ENCODE measurements at regions not wholly inside any gene's neighbourhood (a gene's known extent, or its start where the extent isn't known, plus 50 kb on each side); places are given as distances from the start of the nearest gene placed in this dataset.

GRCh38 chr12:85549640-85550039 lies 269.6 kb downstream of the ALX1 start:
- H3K27me3 ChIP-seq: no peaks in the 10 kb centered on the region
- no peaks in the 10 kb centered on the region for H3K36me3 ChIP-seq
- intact Hi-C loops (cut with DNase I): no loop called here
- no peak overlapping the region for H3K27ac ChIP-seq
- no peak for DNase-seq
- no peaks in the 10 kb centered on the region for H3K4me1 ChIP-seq
- WGBS, 2 donors: 92 to 96% methylated on average over 2 of the region's 2 CpGs
- no peak overlapping the region for H3K4me3 ChIP-seq (replicated peaks in 1 of 3)
- TF ChIP-seq CTCF (IDR thresholded peaks at IDR 0.05) (no peak), POLR2A (IDR thresholded peaks at IDR 0.05) (no peak)
- H3K9me3 ChIP-seq: no peaks in the 10 kb centered on the region

- TF ChIP-seq CTCF (IDR thresholded peaks at IDR 0.05) (no peak), POLR2A (IDR thresholded peaks at IDR 0.05) (no peak)
- no peak overlapping the region for H3K27ac ChIP-seq
- no peaks in the 10 kb centered on the region for H3K4me1 ChIP-seq
- intact Hi-C loops (cut with DNase I): no loop called here
- no peak for DNase-seq
- H3K36me3 ChIP-seq: no peaks in the 10 kb centered on the region
- 66 to 81% methylated on average over 2 of the region's 2 CpGs for WGBS, 2 donors
- no peaks in the 10 kb centered on the region for H3K9me3 ChIP-seq
- H3K27me3 ChIP-seq: no peaks in the 10 kb centered on the region
- H3K4me3 ChIP-seq (replicated peaks in 1 of 3): no peak overlapping the region
Observed at GRCh38 chr12:85550924-85551323, 270.9 kb downstream of the ALX1 start.

- no peaks in the 10 kb centered on the region for H3K36me3 ChIP-seq
- H3K4me3 ChIP-seq (replicated peaks in 1 of 3): no peak overlapping the region
- no peaks in the 10 kb centered on the region for H3K27me3 ChIP-seq
- no peak for DNase-seq
- intact Hi-C loops (cut with DNase I): no loop called here
- no peak overlapping the region for H3K27ac ChIP-seq
- no peaks in the 10 kb centered on the region for H3K4me1 ChIP-seq
- TF ChIP-seq POLR2A (IDR thresholded peaks at IDR 0.05) (no peak), CTCF (IDR thresholded peaks at IDR 0.05) (no peak)
- WGBS, 2 donors: 92% methylated on average over 3 of the region's 3 CpGs
- H3K9me3 ChIP-seq: no peaks in the 10 kb centered on the region
Observed at GRCh38 chr12:85552461-85552860, 272.4 kb downstream of the ALX1 start.

- intact Hi-C loops (cut with DNase I): no loop called here
- no peak overlapping the region for H3K4me3 ChIP-seq (replicated peaks in 1 of 3)
- H3K4me1 ChIP-seq: no peaks in the 10 kb centered on the region
- TF ChIP-seq POLR2A (IDR thresholded peaks at IDR 0.05) (no peak), CTCF (IDR thresholded peaks at IDR 0.05) (no peak)
- no peak overlapping the region for H3K27ac ChIP-seq
- no peaks in the 10 kb centered on the region for H3K27me3 ChIP-seq
- DNase-seq: no peak
- 85 to 86% methylated on average over 1 of the region's 1 CpG for WGBS, 2 donors
- H3K36me3 ChIP-seq: no peaks in the 10 kb centered on the region
- H3K9me3 ChIP-seq: no peaks in the 10 kb centered on the region
Observed at GRCh38 chr12:85557850-85558249, 277.8 kb downstream of the ALX1 start.

GRCh38 chr12:85558684-85559083 lies 277.5 kb downstream of the RASSF9 start:
- Histone ChIP-seq H3K9me3 (no peaks in the 10 kb centered on the region), H3K36me3 (no peaks in the 10 kb centered on the region), H3K27me3 (no peaks in the 10 kb centered on the region), H3K27ac (no peak overlapping the region), H3K4me3 (replicated peaks in 1 of 3) (no peak overlapping the region), H3K4me1 (no peaks in the 10 kb centered on the region)
- intact Hi-C loops (cut with DNase I): no loop called here
- TF ChIP-seq POLR2A (IDR thresholded peaks at IDR 0.05): no peak
- no peak for TF ChIP-seq CTCF (IDR thresholded peaks at IDR 0.05)
- no peak for DNase-seq
